Pancreas (tissue), 10 donors: ENCODE measurements at regions not wholly inside any gene's neighbourhood (a gene's known extent, or its start where the extent isn't known, plus 50 kb on each side); places are given as distances from the start of the nearest gene placed in this dataset.

Source experiments
- ATAC-seq, 4 donors: fragments of 200-7000 bp; cut with Tn5 transposase; one replicate each; pipeline versions ENCODE4 v1.8.0 to v1.9.1; 2020; ENCODE audit warnings: mild to moderate bottlenecking in 4 of 4, moderate library complexity in 4 of 4
- DNase-seq, 6 donors: peaks; one replicate each; pipeline ENCODE4 v3.0.0-alpha.2; 2020
- FAIRE-seq: peaks from 2 replicates; lab custom pipeline; 2012; peaks lifted over from hg19 to GRCh38; lab: Jason Lieb, UNC
- H3K27ac ChIP-seq, 4 donors: fragments of 200-600 bp; sonication (generic); 1 replicate in 3 of 4; 2 replicates in 1 of 4; pipeline versions ENCODE4 v1.5.0 to v1.8.0; 2020
- H3K27me3 ChIP-seq, 4 donors: fragments of 200-600 bp; one replicate each; pipeline ENCODE4 v1.8.0; 2021
- H3K36me3 ChIP-seq, 3 donors: fragments of 200-600 bp; sonication (generic) in 1 of 3; one replicate each; pipeline versions ENCODE4 v1.5.0 to v1.8.0; 2020 to 2021
- H3K4me1 ChIP-seq, 3 donors: fragments of 200-600 bp; one replicate each; pipeline ENCODE4 v1.8.0; 2021
- H3K4me3 ChIP-seq, 4 donors: fragments of 200-600 bp; sonication (generic) in 2 of 4; one replicate each; pipeline versions ENCODE4 v1.5.0 to v1.8.0; 2020 to 2021
- H3K9me3 ChIP-seq, 4 donors: fragments of 200-600 bp; one replicate each; pipeline ENCODE4 v1.8.0; 2021
- CTCF ChIP-seq, 4 donors: fragments of 200-600 bp; sonication (generic) in 3 of 4; IDR thresholded peaks; one replicate each; pipeline versions ENCODE4 v1.5.0 to v1.8.0; 2021; ENCODE audit warnings: antibody characterized with exemption in 4 of 4
- WGBS, 2 donors: extraction: QIAGEN DNeasy Blood & Tissue Kit; methylation state at CpG; one replicate each; pipeline ENCODE4 v1.1.7; 2013; 5-methylcytosine and 5-hydroxymethylcytosine counted together
- intact Hi-C, 3 donors: fragments of 100-400 bp; cut with DNase I; formaldehyde crosslinking; loops; one replicate each; pipeline versions ENCODE4 v1.11.1 to v1.14.2; 2022
- donor health status: healthy with polysubstance abuse.
- donor health status: DM: no; HTN: no; CAD: no; lungs with moderate emphysema.
- donor health status: DM: no; HTN: no; CAD: no.
- donor health status: control.
- donor health status: control.
- donor health status: Bipolar disorder and iron deficiency.
- donor health status: DM: yes; HTN: yes; CAD: no.
- donor health status: DM: no; HTN: no; CAD: no.
- donor health status: DM: no; HTN: no; CAD: no.
- donor health status: DM: yes; HTN: yes; CAD: no.

- H3K9me3 ChIP-seq: no peaks in the 10 kb centered on the region
- FAIRE-seq: no peak
- WGBS, 2 donors: 74 to 79% methylated on average over 3 of the region's 3 CpGs
Observed at GRCh38 chr5:82525626-82526025, 247.5 kb upstream of the RPS23 start.

GRCh38 chr5:82523633-82524032 lies 245.5 kb upstream of the RPS23 start:
- Histone ChIP-seq H3K4me1 (no peaks in the 10 kb centered on the region), H3K27ac (no peak overlapping the region), H3K4me3 (no peak overlapping the region), H3K36me3 (no peaks in the 10 kb centered on the region), H3K27me3 (no peaks in the 10 kb centered on the region), H3K9me3 (no peaks in the 10 kb centered on the region)
- intact Hi-C loops: no loop called here
- DNase-seq (no peak), FAIRE-seq (no peak), ATAC-seq (no peak)
- TF ChIP-seq CTCF (IDR thresholded peaks at IDR 0.05): no peak
- WGBS, 2 donors: 84 to 93% methylated on average over 2 of the region's 2 CpGs

More at GRCh38 chr5:82525626-82526025, 247.5 kb upstream of the RPS23 start:
- H3K4me1 ChIP-seq: no peaks in the 10 kb centered on the region
- H3K4me3 ChIP-seq: no peak overlapping the region
- DNase-seq: no peak
- H3K27ac ChIP-seq: no peak overlapping the region
- intact Hi-C loops: no loop called here
- H3K27me3 ChIP-seq: no peaks in the 10 kb centered on the region
- no peak for ATAC-seq
- no peaks in the 10 kb centered on the region for H3K36me3 ChIP-seq
- TF ChIP-seq CTCF (IDR thresholded peaks at IDR 0.05): no peak

- H3K4me3 ChIP-seq: no peak overlapping the region
- 63 to 76% methylated on average over 7 of the region's 7 CpGs for WGBS, 2 donors
- H3K9me3 ChIP-seq: no peaks in the 10 kb centered on the region
- H3K27ac ChIP-seq: no peak overlapping the region
- no peaks in the 10 kb centered on the region for H3K36me3 ChIP-seq
- no peaks in the 10 kb centered on the region for H3K27me3 ChIP-seq
- DNase-seq: no peak
- ATAC-seq: no peak
- intact Hi-C loops: no loop called here
- FAIRE-seq: no peak
- no peak for TF ChIP-seq CTCF (IDR thresholded peaks at IDR 0.05)
- H3K4me1 ChIP-seq: no peaks in the 10 kb centered on the region
Observed at GRCh38 chr5:82522897-82523296, 244.7 kb upstream of the RPS23 start.

- no peak for FAIRE-seq
- WGBS, 2 donors: 45 to 49% methylated on average over 4 of the region's 4 CpGs
- Histone ChIP-seq H3K27me3 (no peaks in the 10 kb centered on the region), H3K27ac (no peak overlapping the region), H3K9me3 (no peaks in the 10 kb centered on the region), H3K4me3 (no peak overlapping the region), H3K4me1 (no peaks in the 10 kb centered on the region), H3K36me3 (no peaks in the 10 kb centered on the region)
- no peak for ATAC-seq
- intact Hi-C loops: no loop called here
- no peak for TF ChIP-seq CTCF (IDR thresholded peaks at IDR 0.05)
- DNase-seq: no peak
Observed at GRCh38 chr5:82521431-82522051, 243.4 kb upstream of the RPS23 start.

- ATAC-seq (no peak), DNase-seq (no peak), FAIRE-seq (no peak)
- no peak for TF ChIP-seq CTCF (IDR thresholded peaks at IDR 0.05)
- intact Hi-C loops: no loop called here
- Histone ChIP-seq H3K9me3 (no peaks in the 10 kb centered on the region), H3K4me3 (no peak overlapping the region), H3K4me1 (no peaks in the 10 kb centered on the region), H3K27ac (no peak overlapping the region), H3K36me3 (no peaks in the 10 kb centered on the region), H3K27me3 (no peaks in the 10 kb centered on the region)
- WGBS, 2 donors: 57 to 76% methylated on average over 3 of the region's 3 CpGs
Observed at GRCh38 chr5:82519558-82519957, 241.4 kb upstream of the RPS23 start.
